Esophagus muscularis mucosa (tissue), 3 donors: ENCODE measurements at regions not wholly inside any gene's neighbourhood (a gene's known extent, or its start where the extent isn't known, plus 50 kb on each side); places are given as distances from the start of the nearest gene placed in this dataset.

Experiments used
- CTCF ChIP-seq, 3 experiments: fragments of 200-600 bp in 2 of 3; fragments of 450-650 bp in 1 of 3; sonication (generic) in 2 of 3; IDR thresholded peaks; one replicate each; pipeline ENCODE4 v1.5.1; 2017 to 2019; ENCODE audit warnings: antibody characterized with exemption in 3 of 3, mild to moderate bottlenecking in 2 of 3, moderate library complexity in 1 of 3
- EP300 ChIP-seq: sonication (generic); formaldehyde crosslinking; IDR thresholded peaks from one replicate; pipeline ENCODE4 v1.6.1; 2017; ENCODE audit warnings: antibody characterized with exemption

- TF ChIP-seq CTCF (IDR thresholded peaks at IDR 0.05) (no peak), EP300 (no peak)
Measured at GRCh38 chr20:4332121-4332860, 83.2 kb upstream of the ADRA1D start.
